HG03521 (cell line): ENCODE measurements at regions not wholly inside any gene's neighbourhood (a gene's known extent, or its start where the extent isn't known, plus 50 kb on each side); places are given as distances from the start of the nearest gene placed in this dataset.

ENCODE experiments used
- ATAC-seq: cut with Tn5 transposase; IDR thresholded peaks from one replicate; pipeline ENCODE4 v1.9.1; 2021; ENCODE audit warnings: mild to moderate bottlenecking, moderate library complexity; ENCODE audit not compliant: unreplicated experiment

DNA sequence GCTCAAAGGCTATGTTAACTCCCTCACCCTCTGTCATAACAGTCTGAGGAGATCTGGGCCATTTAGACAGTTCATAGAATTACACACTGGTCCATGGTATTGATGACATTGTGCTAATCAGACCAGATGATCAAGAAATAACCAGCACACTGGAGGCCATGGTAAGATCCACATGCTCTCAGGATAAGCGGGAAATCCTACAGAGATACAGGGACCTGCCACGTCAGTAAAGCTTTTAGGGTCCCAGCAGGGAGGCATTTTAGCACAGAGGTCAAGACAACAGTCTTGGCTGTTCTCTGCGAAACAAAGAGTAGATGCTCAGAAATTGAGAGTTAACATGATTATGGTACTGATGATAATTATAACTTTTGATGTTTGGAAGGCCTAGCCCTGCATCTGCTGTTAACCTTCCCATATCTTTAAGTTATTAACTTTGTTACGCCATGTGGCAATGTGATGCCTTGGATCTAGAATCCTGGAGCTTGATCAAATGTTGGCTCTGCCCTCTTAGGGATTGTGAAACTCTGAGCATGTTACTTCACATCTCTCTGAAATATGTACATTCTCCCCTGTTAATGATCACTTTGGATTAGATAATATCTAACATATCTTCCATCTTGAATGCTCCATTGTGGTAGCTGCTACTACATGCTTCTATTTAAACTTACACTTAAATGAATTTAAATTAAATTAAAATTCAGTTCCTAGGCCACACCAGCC is 172.0 kb upstream of the SOX9 start:
- no peak for ATAC-seq

DNA sequence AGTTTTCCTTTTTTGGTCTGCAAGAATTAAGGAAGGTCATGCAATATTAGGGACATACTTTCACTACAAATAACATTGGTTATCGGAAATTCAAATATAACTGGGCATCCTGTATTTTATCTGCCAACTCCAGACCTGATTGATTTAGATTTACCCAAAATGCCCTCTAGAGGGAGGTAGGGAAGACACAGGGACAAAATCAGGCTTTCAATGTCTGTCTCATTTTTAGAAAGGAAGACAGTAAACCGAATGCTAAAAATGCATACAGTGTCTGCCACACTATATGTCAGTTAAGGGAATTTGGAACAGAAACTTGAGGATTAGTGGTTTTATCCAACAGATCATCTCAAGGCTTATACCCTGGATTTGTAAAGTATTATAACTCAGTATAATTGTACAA is 161.7 kb upstream of the SOX9 start:
- ATAC-seq = no peak

DNA sequence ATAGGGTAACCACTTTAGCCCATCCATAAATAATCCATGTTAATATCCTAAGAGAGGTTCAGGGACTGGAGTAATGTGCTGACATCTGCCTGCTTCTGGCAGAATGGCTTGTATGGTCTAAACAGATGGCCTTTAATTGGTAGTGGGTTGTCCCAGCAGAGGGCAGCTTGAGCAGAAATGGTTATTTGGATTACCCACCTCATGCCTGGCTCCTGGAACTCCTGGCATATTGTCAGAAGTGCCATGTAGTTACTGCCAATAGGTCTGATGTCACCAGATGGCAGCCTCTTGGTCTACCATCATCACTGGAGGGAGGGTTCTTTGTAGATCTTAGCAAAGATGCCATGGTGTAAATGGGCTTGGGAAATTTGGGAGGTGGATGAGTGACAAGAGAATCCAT is 157.5 kb upstream of the SOX9 start:
- no peak for ATAC-seq

DNA sequence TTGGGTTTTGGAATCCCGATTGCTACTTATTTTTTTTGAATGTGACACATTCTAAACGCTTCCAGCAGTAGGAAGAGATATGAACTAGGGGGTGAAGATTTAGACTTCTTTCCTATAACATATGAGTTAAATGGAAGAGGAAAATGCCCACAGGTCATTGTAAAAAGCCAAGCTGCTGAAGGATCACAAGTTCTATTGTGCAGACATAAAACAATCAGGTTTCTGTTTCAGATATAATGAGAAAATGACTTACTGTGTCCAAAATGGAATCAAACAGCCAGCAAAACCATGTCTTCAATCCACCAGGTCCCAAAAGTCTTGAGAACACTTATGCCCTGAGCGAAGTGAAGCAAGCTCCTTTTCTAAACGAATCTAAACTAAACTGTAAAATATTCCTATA is 157.0 kb upstream of the SOX9 start:
- ATAC-seq = no peak

DNA sequence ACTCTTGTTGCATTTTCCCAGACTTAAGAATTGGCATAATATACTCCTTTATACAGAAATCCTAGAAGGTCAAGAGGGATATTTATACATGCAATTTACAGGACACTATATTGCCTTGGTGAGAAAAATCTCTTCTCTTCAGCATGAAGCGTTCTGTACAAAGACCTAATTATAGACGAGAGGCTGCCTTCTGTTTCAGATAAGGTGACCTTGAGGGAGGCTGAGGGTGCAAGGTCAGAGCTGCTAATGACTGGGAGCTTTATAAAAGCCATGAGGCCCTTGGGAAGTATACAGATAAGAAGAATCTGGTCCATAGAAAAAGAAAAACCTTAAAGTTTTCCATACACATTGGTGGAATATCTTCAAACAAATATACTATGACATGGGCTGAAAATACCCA is 156.3 kb upstream of the SOX9 start:
- no peak for ATAC-seq

DNA sequence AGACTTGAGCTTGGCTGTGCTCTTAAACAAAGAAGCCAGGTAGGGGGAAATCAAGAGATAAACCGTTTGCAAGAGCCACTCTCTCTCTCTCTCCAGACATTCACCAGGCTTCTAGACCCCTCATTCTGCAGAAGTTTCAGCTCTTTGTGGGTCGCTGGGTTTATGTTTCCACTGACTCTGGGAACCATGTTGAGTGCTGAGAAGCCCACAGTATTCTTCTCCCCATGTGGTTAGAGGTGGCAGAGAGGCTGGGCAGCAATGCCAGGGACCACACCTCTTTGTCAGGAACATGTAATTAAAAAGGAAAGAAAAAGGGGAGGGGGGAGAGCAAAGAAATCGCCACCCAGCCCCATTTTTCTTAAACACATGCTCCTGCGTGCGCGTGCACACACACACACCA is 154.8 kb upstream of the SOX9 start:
- no peak for ATAC-seq

DNA sequence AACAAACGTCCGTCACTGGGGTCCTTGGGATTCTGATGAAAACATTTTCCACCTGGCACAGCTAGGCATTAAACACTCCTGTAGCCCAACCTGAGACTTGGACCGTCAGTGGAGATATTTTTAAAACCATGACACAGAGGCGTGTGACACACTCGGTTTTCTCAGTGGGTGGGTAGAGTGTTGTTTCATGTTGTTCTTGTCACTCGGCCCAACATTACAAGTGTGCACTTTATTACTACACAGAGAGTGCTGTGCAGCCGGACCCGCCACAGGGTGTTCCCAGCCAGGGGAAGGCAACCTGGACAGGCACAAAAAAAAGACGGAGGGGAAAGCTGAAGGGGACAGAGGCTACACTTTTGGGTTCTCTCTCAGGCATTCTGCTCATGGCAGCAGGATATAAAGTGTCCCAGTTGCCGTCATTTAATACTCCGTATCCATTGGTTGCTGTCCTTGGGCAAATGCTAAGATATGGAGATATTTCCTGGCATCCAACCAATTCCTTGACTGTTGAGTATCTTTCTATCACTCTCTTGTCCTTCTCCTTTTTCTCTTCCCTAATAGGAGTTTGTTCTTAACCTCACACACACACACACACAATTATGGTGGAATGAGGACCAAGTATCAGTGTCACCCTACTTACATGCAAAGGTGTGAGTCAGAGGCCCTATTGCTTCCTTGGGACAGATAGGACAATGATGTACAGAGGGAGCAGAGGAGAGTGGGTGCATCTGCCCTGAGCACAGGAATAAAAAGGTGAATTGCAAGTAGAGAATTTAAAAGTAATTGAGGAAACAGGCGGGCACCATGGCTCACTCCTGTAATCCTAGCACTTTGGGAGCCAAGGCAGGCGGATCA is 154.1 kb upstream of the SOX9 start:
- no peak for ATAC-seq

DNA sequence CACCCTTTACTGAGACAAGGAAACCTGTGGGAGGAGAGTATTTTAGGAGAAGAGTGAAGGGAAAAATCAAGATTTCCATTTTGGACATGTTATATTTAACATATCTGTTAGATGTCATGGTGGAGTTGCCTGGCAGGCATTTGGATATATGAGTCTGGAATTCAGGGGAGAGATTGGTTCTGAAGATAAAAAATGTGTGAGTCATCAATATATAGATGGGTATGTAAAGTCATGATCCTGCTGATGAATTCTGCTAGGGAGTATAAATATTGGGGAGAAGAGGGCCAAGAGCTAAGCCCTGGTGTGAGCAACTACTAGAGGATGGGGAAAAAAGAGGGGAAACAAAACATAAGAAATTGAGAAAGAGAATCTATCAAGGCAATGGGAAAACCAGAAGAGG is 151.3 kb upstream of the SOX9 start:
- no peak for ATAC-seq

DNA sequence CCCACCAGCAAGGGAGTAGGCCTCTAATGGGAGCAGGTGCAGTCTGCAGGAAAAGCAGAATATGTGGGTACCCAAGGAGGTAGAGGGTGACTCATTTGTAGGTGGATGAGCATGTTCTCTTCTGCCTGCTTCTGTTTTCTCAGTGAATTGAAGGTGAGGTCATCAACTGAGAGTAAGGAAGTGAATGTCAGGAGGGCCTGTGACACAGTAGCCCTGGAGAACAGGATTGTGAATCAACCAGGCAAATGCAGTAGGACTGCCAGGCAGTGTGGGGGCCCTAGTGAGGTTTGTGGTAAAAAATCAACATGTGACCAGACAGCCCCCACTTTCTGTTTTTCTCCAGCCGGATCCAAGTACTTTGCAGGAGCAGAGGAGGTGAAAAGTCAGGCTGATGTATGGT is 150.5 kb upstream of the SOX9 start:
- ATAC-seq = no peak

DNA sequence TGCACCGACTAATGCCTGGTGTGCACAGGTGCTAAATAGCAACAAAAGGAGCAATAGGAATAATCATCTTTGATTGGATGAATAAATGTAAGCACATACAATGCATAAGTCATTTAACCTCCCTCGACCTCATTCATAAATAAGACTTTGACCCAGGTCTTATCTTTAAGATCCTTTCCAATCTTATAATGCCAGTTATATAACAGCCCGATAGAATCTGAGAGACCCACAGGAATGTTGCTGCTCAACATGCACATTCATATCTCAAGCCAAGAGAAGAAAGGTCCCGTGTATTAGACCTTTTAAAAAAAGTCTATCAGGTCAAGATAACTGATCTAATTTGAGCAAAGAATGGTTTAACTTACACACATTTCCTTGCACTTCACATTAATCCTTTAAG is 146.8 kb upstream of the SOX9 start:
- ATAC-seq = no peak

DNA sequence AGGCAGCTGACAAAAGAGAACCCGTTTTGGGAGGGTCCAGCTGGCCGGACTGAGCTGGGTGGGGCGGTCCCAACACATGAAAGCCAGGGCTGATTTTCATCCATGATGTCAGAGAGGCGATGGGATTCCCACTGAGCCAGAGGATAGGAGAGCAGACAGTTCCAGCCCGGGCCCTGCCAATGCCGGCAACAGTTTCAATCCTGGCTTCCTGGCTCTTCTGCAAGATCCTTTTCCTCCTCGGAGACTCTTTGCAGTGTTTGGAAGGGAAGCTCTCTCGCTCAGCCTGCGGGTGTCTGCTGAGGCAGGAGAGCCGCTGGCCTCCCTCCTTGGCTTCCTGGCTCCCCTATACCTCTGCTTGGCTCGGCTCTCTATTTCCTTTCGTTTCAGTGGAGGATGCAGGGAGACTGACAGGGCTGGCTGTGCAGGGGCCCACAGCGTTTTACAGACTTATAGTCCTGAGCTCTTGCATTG is 145.5 kb upstream of the SOX9 start:
- ATAC-seq = no peak

DNA sequence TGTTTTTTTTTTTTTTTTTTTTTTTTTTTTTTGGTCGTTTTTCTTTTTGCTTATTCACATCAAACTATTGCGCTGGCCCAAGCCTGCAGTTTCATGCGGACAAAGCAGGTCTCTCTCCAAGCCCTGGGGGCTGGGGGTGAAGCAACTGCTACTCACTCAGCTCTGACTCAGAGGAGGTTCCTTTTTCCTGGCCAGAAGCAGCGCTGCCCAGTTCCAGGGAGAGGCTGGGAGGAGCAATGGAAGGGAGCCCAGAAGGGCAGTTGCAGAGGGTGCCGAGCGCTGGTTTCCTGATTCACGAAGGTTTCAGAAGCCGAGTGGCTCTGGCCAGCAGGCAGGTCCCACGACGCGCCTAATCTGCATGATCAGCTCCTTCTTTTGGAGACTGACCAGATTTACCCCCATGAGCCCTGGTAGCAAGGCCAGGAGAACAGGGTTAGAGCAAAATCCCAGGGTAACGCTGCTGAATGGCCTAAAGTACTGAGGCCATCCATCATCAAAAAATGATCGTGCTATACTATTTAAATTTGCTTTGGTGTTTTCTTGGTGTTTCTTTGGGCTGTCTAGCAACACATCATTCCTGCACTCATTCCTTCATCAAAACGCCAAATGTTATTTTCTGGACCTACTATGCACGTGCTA is 144.7 kb upstream of the SOX9 start:
- ATAC-seq = no peak

DNA sequence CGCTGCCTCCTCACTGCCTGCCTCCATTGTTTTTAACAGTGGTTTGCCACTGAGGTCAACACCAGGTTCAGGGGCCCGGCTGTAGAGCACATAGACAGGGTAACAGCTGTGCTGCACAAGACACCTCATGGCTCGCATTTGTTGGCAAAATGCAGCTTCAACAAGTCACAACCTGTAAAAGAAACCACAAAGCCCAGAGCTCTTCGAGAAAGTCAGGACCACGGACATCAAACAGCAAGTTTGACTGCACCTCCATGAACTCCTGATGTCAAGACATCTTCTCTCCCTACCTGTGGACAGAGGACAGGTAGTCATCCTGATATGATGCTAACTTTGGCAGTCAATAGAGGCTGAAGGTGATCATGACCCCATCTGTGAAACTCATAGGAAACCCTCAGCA is 142.4 kb upstream of the SOX9 start:
- ATAC-seq = no peak

DNA sequence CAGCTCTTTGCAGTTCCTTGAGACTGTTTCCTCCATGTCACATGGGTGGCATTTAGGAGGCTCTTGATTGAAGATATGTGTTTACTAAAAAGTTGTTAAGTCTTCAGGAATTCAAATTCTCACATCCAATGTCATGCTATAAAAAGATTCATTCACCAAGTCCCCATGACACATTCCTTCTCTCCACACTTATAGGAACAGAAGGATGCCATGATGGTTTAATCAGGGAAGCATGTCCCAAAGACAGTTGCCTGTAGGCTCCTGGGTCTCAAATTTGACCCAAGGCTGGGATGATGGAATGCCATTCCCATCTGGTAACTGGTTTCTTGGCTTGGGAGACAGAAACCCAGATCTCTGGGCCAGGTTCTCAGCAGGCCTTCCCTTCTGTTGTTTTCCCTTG is 140.6 kb upstream of the SOX9 start:
- ATAC-seq = no peak

DNA sequence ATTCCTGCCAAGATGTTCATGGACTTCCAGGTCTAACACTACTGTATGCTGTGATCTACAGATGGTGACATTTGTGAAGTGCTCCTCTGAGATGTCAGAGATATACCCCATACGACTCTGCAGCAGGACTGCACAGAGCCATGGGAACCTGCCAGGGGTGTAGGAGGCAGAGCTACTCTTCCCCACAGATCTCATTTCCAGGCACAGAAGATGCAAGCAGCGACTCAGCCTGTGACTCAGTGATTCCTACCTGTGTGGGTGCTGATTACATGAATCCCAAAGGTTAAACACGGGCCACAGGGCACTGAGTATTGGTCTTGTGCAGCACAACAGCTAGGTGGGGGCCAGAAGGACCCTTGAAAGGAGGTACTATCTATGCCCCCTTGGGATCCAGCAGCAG is 137.0 kb upstream of the SOX9 start:
- ATAC-seq = no peak

DNA sequence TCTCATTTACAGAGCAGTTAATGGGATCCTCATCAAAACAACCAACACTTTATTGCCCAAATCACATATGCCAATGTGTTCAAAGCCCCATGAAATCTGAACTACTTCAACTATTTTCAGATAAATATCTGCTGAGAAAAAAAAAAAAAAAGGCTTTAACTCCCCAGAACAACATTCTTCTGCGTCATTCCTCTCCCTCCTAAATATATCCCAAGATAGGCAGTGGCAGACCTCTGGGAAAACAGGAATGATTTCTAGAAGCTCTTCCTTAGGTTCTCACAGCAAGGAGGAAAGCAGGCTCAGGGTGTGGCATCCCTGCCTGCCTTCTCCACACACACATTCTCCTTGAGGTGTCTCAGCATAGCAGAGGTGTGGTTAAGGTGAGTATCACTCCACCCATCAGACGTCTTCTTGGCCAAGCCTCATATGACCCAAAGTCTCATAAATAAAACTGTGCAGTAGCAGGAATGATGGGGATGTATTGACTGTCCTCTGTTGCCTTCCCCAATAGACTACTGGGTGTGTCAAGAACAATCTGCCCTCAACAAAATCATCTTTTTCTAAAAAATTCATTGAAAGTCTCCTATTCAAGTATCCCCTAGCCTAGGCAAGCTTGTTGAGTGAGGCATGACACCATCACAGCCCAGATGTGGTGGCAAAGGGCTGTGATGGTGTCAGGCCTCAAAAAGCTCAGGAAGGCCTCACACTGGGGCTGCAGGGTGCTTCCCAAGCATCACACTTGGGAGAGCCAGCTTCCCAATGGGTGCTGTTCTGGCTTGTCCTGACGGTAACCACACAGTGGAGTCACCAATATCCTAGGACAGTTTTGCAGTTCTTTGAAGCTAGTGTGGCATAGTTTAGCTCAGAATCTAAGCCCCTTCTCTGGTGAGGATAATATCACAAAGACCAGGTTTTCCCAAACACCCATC is 135.4 kb upstream of the SOX9 start:
- ATAC-seq = no peak

DNA sequence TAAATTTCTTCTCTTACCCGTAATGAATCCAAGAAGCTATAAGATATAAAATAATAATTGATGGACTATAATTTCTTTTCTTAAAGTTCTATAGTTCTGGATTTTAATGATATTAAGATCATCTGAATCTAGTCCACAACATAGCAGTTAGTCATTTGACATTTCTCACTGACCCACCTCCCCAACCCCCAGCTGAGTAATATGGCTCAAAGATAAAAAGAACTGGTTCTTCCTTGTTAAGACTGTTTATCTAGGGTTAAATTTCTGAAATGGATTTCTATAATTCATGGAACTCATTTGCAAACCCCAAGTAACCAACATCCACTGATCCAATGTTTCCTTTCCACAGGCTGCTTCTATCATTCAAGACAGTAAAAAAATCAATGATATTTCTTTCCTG is 133.9 kb upstream of the SOX9 start:
- no peak for ATAC-seq

DNA sequence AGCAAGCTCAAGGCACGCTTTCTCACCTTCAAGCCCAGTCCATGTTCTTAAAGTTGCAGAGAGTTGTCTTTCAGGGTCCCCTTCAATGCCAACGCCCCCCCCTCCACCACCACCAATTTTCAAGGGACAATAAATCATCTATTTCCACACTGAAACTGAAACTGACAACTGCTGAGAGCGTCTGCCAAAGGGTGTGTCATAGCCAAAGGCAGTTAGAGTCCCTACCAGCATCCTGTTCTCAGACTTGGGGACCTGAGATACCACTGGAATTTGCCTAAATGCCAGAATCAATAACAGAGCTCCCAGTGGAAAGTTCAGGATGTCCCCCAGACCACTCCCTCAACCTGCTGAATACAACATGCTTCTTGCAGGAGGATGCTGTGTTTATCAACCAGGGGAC is 133.2 kb upstream of the SOX9 start:
- no peak for ATAC-seq

DNA sequence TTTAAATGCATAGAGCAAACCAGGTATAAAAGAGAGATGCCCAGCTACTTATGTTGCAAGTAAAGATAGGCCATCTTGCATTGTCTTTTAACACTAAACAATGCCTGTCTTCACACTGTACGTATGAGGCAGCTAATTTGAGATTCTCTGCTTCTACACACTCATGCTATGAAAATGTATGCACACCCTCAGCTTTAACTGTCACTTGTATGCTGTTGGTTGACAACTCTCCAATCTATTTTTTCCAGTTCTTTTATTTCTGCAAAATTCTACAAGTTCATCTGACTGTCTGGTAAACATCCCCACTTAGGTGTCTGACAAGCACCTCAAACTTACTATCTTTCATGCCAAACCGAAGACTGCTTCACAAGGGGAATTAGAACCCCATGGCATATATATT is 131.7 kb upstream of the SOX9 start:
- ATAC-seq = no peak

DNA sequence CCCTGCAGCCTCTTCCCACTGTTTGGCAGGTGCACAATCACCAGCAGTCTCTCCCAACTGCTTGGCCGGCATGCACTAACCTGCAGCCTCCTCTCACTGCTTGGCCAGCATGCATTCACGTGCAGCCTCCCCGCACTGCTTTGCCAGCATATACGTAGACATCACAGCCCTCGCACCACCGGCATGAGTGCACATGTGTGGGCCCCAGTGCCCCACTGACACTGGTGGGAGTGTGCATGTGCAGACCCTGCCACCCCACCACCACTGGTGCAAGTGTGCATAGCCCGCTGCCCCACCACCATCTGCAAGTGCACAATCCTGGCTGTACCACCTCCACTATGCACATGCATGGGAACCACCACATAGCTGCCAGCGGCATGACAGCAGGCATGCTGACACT is 127.5 kb upstream of the SOX9 start:
- no peak for ATAC-seq

DNA sequence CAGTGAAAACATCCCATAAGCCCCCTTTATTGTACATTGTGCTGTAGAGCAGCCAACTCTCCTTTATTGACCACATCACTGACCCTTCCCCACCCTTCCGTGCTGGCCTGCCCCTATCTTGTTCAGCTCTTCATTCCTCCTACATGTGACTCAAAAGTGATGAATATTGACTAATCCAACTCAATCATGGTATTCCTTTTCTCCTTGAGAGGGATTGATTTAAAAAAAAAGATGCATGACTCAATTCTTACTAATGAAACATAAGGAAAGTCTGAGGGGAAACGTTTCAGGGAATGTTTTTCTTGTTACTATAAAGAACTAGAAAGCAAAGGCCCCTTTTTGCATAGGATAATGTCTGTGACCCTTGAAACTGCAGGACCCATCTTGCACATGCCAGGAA is 125.2 kb upstream of the SOX9 start:
- no peak for ATAC-seq
